ENCODE measurements at regions not wholly inside any gene's neighbourhood (a gene's known extent, or its start where the extent isn't known, plus 50 kb on each side); places are given as distances from the start of the nearest gene placed in this dataset.

DNA sequence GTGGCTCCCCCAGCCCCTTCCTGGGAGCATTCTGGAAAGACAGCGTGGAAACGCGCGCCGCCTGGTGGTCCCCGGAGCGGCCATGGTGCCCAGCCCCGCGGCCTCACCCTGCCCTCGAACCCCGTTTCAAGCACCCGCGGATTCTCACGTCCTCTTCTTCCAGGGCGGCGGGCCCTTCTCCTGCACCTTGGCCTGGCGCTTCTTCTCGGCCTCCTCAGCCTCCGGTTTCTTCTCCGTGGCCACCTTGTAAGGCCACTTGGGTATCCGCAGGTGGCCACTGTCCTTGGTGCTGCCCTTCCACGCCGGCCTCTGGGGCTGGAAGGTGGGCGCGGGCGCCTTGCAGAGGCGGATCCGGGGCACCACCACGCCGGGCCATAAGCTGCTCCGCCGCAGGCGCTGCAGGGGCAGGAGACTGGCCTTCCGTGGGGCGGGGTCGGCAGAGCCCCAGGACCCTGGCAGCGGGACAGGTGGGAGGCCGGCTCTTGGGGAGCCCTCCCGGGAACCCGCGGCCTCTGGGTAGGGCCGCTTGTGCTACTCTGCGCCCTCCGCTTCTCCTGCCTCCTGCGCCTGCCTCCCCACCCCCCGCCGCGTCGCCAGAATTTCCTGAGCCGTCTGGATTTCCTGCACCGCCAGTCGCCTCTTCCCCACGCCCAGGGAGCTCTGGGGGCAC, 83.4 kb downstream of the TRIM51G start:
- TF ChIP-seq, protein P1, sequence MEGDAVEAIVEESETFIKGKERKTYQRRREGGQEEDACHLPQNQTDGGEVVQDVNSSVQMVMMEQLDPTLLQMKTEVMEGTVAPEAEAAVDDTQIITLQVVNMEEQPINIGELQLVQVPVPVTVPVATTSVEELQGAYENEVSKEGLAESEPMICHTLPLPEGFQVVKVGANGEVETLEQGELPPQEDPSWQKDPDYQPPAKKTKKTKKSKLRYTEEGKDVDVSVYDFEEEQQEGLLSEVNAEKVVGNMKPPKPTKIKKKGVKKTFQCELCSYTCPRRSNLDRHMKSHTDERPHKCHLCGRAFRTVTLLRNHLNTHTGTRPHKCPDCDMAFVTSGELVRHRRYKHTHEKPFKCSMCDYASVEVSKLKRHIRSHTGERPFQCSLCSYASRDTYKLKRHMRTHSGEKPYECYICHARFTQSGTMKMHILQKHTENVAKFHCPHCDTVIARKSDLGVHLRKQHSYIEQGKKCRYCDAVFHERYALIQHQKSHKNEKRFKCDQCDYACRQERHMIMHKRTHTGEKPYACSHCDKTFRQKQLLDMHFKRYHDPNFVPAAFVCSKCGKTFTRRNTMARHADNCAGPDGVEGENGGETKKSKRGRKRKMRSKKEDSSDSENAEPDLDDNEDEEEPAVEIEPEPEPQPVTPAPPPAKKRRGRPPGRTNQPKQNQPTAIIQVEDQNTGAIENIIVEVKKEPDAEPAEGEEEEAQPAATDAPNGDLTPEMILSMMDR (IDR thresholded peaks at IDR 0.05), result no peak
- TF ChIP-seq MAX (IDR thresholded peaks at IDR 0.05) (no peak), POLR2A (IDR thresholded peaks at IDR 0.05; ENCODE audit: low read length) (no peak), NPAS2 (CRISPR knock-in tag; IDR thresholded peaks at IDR 0.05; ENCODE audit: borderline replicate concordance) (no peak), PBX3 (IDR thresholded peaks at IDR 0.05) (no peak)
- TF ChIP-seq, protein P2, sequence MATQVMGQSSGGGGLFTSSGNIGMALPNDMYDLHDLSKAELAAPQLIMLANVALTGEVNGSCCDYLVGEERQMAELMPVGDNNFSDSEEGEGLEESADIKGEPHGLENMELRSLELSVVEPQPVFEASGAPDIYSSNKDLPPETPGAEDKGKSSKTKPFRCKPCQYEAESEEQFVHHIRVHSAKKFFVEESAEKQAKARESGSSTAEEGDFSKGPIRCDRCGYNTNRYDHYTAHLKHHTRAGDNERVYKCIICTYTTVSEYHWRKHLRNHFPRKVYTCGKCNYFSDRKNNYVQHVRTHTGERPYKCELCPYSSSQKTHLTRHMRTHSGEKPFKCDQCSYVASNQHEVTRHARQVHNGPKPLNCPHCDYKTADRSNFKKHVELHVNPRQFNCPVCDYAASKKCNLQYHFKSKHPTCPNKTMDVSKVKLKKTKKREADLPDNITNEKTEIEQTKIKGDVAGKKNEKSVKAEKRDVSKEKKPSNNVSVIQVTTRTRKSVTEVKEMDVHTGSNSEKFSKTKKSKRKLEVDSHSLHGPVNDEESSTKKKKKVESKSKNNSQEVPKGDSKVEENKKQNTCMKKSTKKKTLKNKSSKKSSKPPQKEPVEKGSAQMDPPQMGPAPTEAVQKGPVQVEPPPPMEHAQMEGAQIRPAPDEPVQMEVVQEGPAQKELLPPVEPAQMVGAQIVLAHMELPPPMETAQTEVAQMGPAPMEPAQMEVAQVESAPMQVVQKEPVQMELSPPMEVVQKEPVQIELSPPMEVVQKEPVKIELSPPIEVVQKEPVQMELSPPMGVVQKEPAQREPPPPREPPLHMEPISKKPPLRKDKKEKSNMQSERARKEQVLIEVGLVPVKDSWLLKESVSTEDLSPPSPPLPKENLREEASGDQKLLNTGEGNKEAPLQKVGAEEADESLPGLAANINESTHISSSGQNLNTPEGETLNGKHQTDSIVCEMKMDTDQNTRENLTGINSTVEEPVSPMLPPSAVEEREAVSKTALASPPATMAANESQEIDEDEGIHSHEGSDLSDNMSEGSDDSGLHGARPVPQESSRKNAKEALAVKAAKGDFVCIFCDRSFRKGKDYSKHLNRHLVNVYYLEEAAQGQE (IDR thresholded peaks at IDR 0.05), result no peak

All from A549 (cell line).